ENCODE measurements at regions not wholly inside any gene's neighbourhood (a gene's known extent, or its start where the extent isn't known, plus 50 kb on each side); places are given as distances from the start of the nearest gene placed in this dataset.

GRCh38 chr16:55406651-55407050, 72.3 kb upstream of the MMP2 start:
- TF ChIP-seq CTCF (IDR thresholded peaks at IDR 0.05) (no peak), EZH2 (IDR thresholded peaks at IDR 0.05) (no peak)

All from neural progenitor cell (in vitro differentiated cells).